ENCODE measurements at regions not wholly inside any gene's neighbourhood (a gene's known extent, or its start where the extent isn't known, plus 50 kb on each side); places are given as distances from the start of the nearest gene placed in this dataset.

DNA sequence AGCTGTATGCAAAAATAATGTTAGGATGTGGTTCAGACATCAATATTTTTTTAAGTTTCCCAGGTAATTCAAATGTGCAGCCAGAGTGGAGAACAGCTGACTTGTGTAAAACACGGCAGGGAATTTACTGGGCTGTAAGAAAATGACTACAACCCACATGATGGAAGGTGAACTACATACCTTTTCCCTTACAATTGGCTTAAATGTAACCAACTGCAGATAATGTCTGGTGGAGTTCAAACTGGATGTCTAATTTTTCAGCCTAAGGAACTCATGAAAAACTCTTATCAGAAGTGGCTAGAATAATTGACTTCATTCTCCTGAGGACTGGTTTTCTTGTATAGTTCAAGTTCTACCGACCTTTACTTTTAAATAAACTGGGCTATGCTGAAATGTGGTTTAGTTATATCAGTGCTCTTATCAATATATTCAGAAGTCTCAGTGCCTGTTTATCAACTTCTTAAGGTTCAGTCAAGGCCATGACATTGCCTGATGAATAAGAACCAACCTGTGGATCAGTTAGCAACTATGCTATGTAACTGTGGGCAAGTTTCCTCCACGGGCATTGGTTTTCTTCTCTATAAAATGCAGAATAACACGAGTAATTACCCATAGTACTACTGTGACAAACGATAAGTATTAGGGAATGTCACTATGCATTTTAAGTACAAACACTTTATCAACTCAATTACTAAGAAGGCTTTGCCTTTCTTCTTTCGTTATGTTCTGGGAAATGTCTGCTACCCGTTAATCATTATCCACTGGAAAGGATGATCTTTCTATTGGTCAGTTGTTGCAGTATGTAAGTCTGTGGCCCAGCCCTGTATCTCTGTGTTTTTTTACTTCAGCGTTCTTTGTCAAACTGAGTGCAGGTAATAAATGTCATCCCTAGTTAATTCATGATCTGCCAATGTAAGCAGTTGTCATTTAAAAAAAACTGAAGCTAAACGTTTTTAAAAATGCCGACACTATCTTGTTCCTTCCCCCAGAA lies 181.6 kb downstream of the PCDH7 start:
- Mint-ChIP-seq H3K36me3 (ENCODE audit: unreplicated experiment) (no peaks in the 10 kb centered on the region), H3K27me3 (ENCODE audit: unreplicated experiment) (no peaks in the 10 kb centered on the region), H3K4me1 (ENCODE audit: unreplicated experiment) (peaks cover 21% of the 10 kb centered on the region), H3K4me3 (ENCODE audit: unreplicated experiment) (no peak overlapping the region), H3K27ac (ENCODE audit: unreplicated experiment) (no peak overlapping the region), H3K9me3 (ENCODE audit: unreplicated experiment) (no peaks in the 10 kb centered on the region)
- no peak for DNase-seq (ENCODE audit: extremely low spot score, unreplicated experiment)
- TF ChIP-seq, protein P1, sequence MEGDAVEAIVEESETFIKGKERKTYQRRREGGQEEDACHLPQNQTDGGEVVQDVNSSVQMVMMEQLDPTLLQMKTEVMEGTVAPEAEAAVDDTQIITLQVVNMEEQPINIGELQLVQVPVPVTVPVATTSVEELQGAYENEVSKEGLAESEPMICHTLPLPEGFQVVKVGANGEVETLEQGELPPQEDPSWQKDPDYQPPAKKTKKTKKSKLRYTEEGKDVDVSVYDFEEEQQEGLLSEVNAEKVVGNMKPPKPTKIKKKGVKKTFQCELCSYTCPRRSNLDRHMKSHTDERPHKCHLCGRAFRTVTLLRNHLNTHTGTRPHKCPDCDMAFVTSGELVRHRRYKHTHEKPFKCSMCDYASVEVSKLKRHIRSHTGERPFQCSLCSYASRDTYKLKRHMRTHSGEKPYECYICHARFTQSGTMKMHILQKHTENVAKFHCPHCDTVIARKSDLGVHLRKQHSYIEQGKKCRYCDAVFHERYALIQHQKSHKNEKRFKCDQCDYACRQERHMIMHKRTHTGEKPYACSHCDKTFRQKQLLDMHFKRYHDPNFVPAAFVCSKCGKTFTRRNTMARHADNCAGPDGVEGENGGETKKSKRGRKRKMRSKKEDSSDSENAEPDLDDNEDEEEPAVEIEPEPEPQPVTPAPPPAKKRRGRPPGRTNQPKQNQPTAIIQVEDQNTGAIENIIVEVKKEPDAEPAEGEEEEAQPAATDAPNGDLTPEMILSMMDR (IDR thresholded peaks at IDR 0.05), result no peak

DNA sequence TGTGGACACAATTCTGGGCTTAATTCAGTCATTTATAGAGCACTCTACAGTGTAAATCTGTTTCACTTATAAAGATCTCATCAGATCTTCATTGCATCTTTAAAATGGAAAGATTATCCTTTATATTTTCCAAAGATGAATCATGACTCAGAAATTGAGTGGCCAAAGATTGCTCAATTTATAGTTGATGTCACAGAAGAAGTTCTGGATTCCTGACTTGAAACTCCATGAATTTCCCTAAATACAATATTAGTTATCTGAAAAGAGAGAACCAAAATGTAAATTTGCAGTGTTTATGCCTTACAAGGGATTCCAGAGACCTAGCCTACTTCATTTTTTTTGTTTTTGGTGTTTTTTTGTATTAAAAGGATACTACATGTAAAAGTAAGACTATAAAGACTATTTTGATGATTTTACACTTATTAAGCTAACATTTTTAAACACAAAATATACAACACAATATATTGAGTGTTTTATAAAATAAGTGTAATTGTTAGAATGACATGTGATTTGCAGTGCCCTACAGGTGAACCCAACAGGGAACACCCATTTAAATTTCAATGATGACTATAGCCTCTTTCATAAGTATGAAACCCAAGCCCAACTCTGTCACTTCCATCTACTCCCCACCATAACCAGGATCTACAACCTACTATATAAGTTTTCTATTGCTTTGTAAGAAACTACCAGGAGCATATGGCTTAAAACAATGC lies 183.5 kb downstream of the PCDH7 start:
- Mint-ChIP-seq H3K27me3 (ENCODE audit: unreplicated experiment) (no peaks in the 10 kb centered on the region), H3K4me3 (ENCODE audit: unreplicated experiment) (no peak overlapping the region), H3K9me3 (ENCODE audit: unreplicated experiment) (no peaks in the 10 kb centered on the region), H3K27ac (ENCODE audit: unreplicated experiment) (no peak overlapping the region), H3K4me1 (ENCODE audit: unreplicated experiment) (peaks cover 14% of the 10 kb centered on the region), H3K36me3 (ENCODE audit: unreplicated experiment) (peaks cover 4% of the 10 kb centered on the region)
- DNase-seq (ENCODE audit: extremely low spot score, unreplicated experiment), result no peak
- TF ChIP-seq, protein P1 (IDR thresholded peaks at IDR 0.05), result no peak

DNA sequence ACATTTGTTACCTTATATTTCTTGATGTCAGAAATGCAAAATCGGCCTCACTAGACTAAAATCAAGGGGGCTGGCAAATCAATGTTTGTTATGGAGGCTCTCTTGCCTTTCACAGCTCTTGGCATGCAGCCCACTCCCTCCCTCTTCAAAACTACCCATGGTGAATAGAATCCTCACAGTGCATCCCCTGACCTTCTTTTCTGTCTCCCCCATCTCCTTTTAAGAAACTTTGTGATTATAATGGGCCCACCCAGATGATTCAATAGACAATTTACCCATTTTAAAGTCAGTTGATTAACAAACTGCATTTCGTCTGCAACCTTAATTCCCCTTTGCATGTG lies 184.0 kb downstream of the PCDH7 start:
- Mint-ChIP-seq H3K9me3 (ENCODE audit: unreplicated experiment) (no peaks in the 10 kb centered on the region), H3K36me3 (ENCODE audit: unreplicated experiment) (peaks cover 4% of the 10 kb centered on the region), H3K27ac (ENCODE audit: unreplicated experiment) (no peak overlapping the region), H3K4me1 (ENCODE audit: unreplicated experiment) (peaks cover 14% of the 10 kb centered on the region), H3K27me3 (ENCODE audit: unreplicated experiment) (no peaks in the 10 kb centered on the region), H3K4me3 (ENCODE audit: unreplicated experiment) (no peak overlapping the region)
- no peak for DNase-seq (ENCODE audit: extremely low spot score, unreplicated experiment)
- TF ChIP-seq, protein P1 (IDR thresholded peaks at IDR 0.05), result no peak

DNA sequence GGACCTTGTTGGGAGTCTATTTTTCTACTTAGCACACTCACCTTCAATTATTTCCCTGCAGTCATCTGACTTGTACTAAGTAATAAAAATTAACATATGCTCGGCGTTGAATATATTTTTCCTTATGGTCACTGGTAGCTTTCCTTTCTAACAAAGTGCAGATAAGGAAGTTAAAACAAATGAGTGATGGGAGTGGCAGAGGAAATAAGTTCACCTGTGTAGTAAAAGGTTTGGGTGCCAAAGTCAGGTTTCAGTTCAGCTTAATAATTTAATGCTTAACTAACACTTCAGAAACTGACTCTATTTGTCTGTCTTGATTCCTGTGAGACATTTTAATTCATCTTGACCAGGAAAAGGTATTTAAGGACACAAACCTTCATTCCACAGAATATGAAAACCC lies 184.4 kb downstream of the PCDH7 start:
- DNase-seq (ENCODE audit: extremely low spot score, unreplicated experiment), result no peak
- Mint-ChIP-seq H3K4me3 (ENCODE audit: unreplicated experiment) (no peak overlapping the region), H3K4me1 (ENCODE audit: unreplicated experiment) (peaks cover 14% of the 10 kb centered on the region), H3K27me3 (ENCODE audit: unreplicated experiment) (no peaks in the 10 kb centered on the region), H3K36me3 (ENCODE audit: unreplicated experiment) (peaks cover 4% of the 10 kb centered on the region), H3K27ac (ENCODE audit: unreplicated experiment) (no peak overlapping the region), H3K9me3 (ENCODE audit: unreplicated experiment) (no peaks in the 10 kb centered on the region)
- TF ChIP-seq, protein P1 (IDR thresholded peaks at IDR 0.05), result no peak

DNA sequence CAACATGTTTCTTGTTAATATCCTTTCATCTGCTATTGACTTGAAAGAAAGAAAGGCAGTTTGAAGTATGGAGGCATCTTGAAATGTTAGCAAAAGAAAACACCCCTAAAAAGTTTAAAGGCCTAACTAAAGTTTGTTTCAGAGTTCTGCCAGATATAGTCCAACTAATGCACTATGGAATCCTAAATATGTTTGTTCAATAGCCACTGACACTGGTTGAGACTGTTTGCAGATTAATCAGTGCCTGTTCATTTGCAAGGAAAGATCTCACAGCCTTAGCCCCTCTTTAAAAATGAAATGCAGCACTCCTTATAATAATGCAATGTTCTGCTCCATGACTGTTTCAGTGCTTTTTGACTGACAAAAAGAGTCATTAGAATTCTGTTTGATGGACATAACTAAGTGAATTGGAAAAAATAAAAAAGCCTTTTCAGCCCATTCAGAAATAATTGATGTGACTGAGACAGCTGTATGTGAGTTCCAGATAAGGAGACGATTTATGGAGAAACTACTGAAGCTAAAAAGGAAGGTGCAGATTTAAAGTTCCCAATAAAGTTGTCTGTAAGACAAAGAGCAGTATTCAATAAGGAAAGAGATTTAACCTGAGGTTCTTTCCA lies 192.0 kb downstream of the PCDH7 start:
- Mint-ChIP-seq H3K27ac (ENCODE audit: unreplicated experiment) (peak overlapping the region; percentile 24), H3K9me3 (ENCODE audit: unreplicated experiment) (peaks cover 5% of the 10 kb centered on the region), H3K27me3 (ENCODE audit: unreplicated experiment) (no peaks in the 10 kb centered on the region), H3K4me1 (ENCODE audit: unreplicated experiment) (peaks cover 21% of the 10 kb centered on the region), H3K36me3 (ENCODE audit: unreplicated experiment) (peaks cover 2% of the 10 kb centered on the region), H3K4me3 (ENCODE audit: unreplicated experiment) (no peak overlapping the region)
- no peak for DNase-seq (ENCODE audit: extremely low spot score, unreplicated experiment)
- TF ChIP-seq, protein P1 (IDR thresholded peaks at IDR 0.05), result no peak
